ENCODE measurements at regions not wholly inside any gene's neighbourhood (a gene's known extent, or its start where the extent isn't known, plus 50 kb on each side); places are given as distances from the start of the nearest gene placed in this dataset.

- no peak for TF ChIP-seq POLR2AphosphoS5 (IDR thresholded peaks at IDR 0.05; ENCODE audit: borderline replicate concordance, low read depth, low read length)
- TF ChIP-seq EZH2 (IDR thresholded peaks at IDR 0.05) = no peak
Observed at GRCh38 chr2:115976916-115977315, 1534.5 kb downstream of the DPP10 start.

All from SK-N-MC (cell line).